ENCODE measurements at regions not wholly inside any gene's neighbourhood (a gene's known extent, or its start where the extent isn't known, plus 50 kb on each side); places are given as distances from the start of the nearest gene placed in this dataset.

GRCh38 chr4:171532968-171533367, 280.2 kb upstream of the GALNTL6 start:
- TF ChIP-seq CTCF (IDR thresholded peaks at IDR 0.05): no peak
- TF ChIP-seq POLR2A (IDR thresholded peaks at IDR 0.05): no peak

Measured in body of pancreas (tissue), 4 donors.